ENCODE measurements at regions not wholly inside any gene's neighbourhood (a gene's known extent, or its start where the extent isn't known, plus 50 kb on each side); places are given as distances from the start of the nearest gene placed in this dataset.

GRCh38 chr3:140816372-140817195 lies 125.1 kb upstream of the SLC25A36 start:
- DNase-seq: no peak

GRCh38 chr3:140821493-140821892 lies 120.1 kb upstream of the SLC25A36 start:
- no peak for DNase-seq

- no peak for DNase-seq
Measured at GRCh38 chr3:140822401-140823047, 119.1 kb upstream of the SLC25A36 start.

GRCh38 chr3:140823106-140823505 lies 118.5 kb upstream of the SLC25A36 start:
- DNase-seq: no peak

GRCh38 chr3:140827894-140828293 lies 113.7 kb upstream of the SLC25A36 start:
- no peak for DNase-seq

- DNase-seq: no peak
Measured at GRCh38 chr3:140828585-140828984, 113.1 kb upstream of the SLC25A36 start.

- DNase-seq: no peak
Measured at GRCh38 chr3:140829796-140830195, 111.8 kb upstream of the SLC25A36 start.

- no peak for DNase-seq
Measured at GRCh38 chr3:140830391-140830790, 111.2 kb upstream of the SLC25A36 start.

GRCh38 chr3:140832883-140833282 lies 108.8 kb upstream of the SLC25A36 start:
- DNase-seq: no peak

GRCh38 chr3:140834266-140835037 lies 107.2 kb upstream of the SLC25A36 start:
- no peak for DNase-seq

GRCh38 chr3:140842984-140843649 lies 98.5 kb upstream of the SLC25A36 start:
- no peak for DNase-seq

- DNase-seq: no peak
Measured at GRCh38 chr3:140843656-140844055, 98.0 kb upstream of the SLC25A36 start.

GRCh38 chr3:140844072-140844471 lies 97.6 kb upstream of the SLC25A36 start:
- DNase-seq: no peak

GRCh38 chr3:140845882-140846281 lies 95.8 kb upstream of the SLC25A36 start:
- DNase-seq: no peak

GRCh38 chr3:140848666-140849065 lies 93.0 kb upstream of the SLC25A36 start:
- no peak for DNase-seq

GRCh38 chr3:140850210-140850955 lies 91.3 kb upstream of the SLC25A36 start:
- no peak for DNase-seq

GRCh38 chr3:140854961-140855360 lies 86.7 kb upstream of the SLC25A36 start:
- no peak for DNase-seq

GRCh38 chr3:140856905-140857304 lies 84.7 kb upstream of the SLC25A36 start:
- DNase-seq: no peak

GRCh38 chr3:140857993-140858392 lies 83.6 kb upstream of the SLC25A36 start:
- DNase-seq: no peak

- no peak for DNase-seq
Measured at GRCh38 chr3:140859592-140860336, 81.9 kb upstream of the SLC25A36 start.

- peak; percentile 61 for DNase-seq
Measured at GRCh38 chr3:140863580-140864009, 78.0 kb upstream of the SLC25A36 start.

All from muscle of arm (tissue), 1 donor.